ENCODE measurements at regions not wholly inside any gene's neighbourhood (a gene's known extent, or its start where the extent isn't known, plus 50 kb on each side); places are given as distances from the start of the nearest gene placed in this dataset.
A peak's percentile ranks its signal among the peaks of the same experiment; 100 is the strongest.

GRCh38 chr12:90024262-90024661 is 315.6 kb upstream of the ATP2B1 start:
- DNase-seq (ENCODE audit: insufficient read length, low spot score) (peak; percentile 51), FAIRE-seq (peak; percentile 63)

- DNase-seq (ENCODE audit: insufficient read length, low spot score) (no peak), FAIRE-seq (peak; percentile 20)
Observed at GRCh38 chr12:90023207-90023900, 314.7 kb upstream of the ATP2B1 start.

GRCh38 chr12:90021795-90022440 is 313.3 kb upstream of the ATP2B1 start:
- DNase-seq (ENCODE audit: insufficient read length, low spot score) (no peak), FAIRE-seq (no peak)

- no peak for FAIRE-seq
- DNase-seq (ENCODE audit: insufficient read length, low spot score): no peak
Observed at GRCh38 chr12:90020881-90021280, 312.2 kb upstream of the ATP2B1 start.

GRCh38 chr12:90020436-90020835 is 311.8 kb upstream of the ATP2B1 start:
- DNase-seq (ENCODE audit: insufficient read length, low spot score): no peak
- FAIRE-seq: no peak

GRCh38 chr12:90020014-90020413 is 311.4 kb upstream of the ATP2B1 start:
- no peak for DNase-seq (ENCODE audit: insufficient read length, low spot score)
- FAIRE-seq: no peak

- no peak for FAIRE-seq
- no peak for DNase-seq (ENCODE audit: insufficient read length, low spot score)
Observed at GRCh38 chr12:90017316-90017715, 308.7 kb upstream of the ATP2B1 start.

GRCh38 chr12:90015228-90015627 is 306.6 kb upstream of the ATP2B1 start:
- DNase-seq (ENCODE audit: insufficient read length, low spot score) (no peak), FAIRE-seq (no peak)

- no peak for DNase-seq (ENCODE audit: insufficient read length, low spot score)
- peak; percentile 31 for FAIRE-seq
Observed at GRCh38 chr12:90013409-90013808, 304.8 kb upstream of the ATP2B1 start.

GRCh38 chr12:90010089-90010488 is 301.5 kb upstream of the ATP2B1 start:
- FAIRE-seq: no peak
- DNase-seq (ENCODE audit: insufficient read length, low spot score): no peak

- FAIRE-seq (no peak), DNase-seq (ENCODE audit: insufficient read length, low spot score) (no peak)
Observed at GRCh38 chr12:90008277-90008676, 299.6 kb upstream of the ATP2B1 start.

GRCh38 chr12:90004319-90005074 is 295.9 kb upstream of the ATP2B1 start:
- no peak for DNase-seq (ENCODE audit: insufficient read length, low spot score)
- FAIRE-seq: no peak

GRCh38 chr12:90003688-90004087 is 295.1 kb upstream of the ATP2B1 start:
- no peak for FAIRE-seq
- no peak for DNase-seq (ENCODE audit: insufficient read length, low spot score)

GRCh38 chr12:90000721-90001120 is 292.1 kb upstream of the ATP2B1 start:
- FAIRE-seq: no peak
- DNase-seq (ENCODE audit: insufficient read length, low spot score): no peak

- peak; percentile 37 for DNase-seq (ENCODE audit: insufficient read length, low spot score)
- FAIRE-seq: peak; percentile 86
Observed at GRCh38 chr12:89999699-90000505, 291.3 kb upstream of the ATP2B1 start.

GRCh38 chr12:89995870-89996269 is 287.2 kb upstream of the ATP2B1 start:
- DNase-seq (ENCODE audit: insufficient read length, low spot score): no peak
- no peak for FAIRE-seq

GRCh38 chr12:89994911-89995310 is 286.3 kb upstream of the ATP2B1 start:
- FAIRE-seq: no peak
- no peak for DNase-seq (ENCODE audit: insufficient read length, low spot score)

GRCh38 chr12:89993632-89994031 is 285.0 kb upstream of the ATP2B1 start:
- FAIRE-seq (no peak), DNase-seq (ENCODE audit: insufficient read length, low spot score) (no peak)

GRCh38 chr12:89992668-89993451 is 284.2 kb upstream of the ATP2B1 start:
- no peak for DNase-seq (ENCODE audit: insufficient read length, low spot score)
- FAIRE-seq: no peak
